Muscle layer of colon (tissue), 2 donors: ENCODE measurements at regions not wholly inside any gene's neighbourhood (a gene's known extent, or its start where the extent isn't known, plus 50 kb on each side); places are given as distances from the start of the nearest gene placed in this dataset.

Source experiments
- H3K27ac ChIP-seq: one replicate; pipeline ENCODE4 v1.7.0; 2013; ENCODE audit warnings: low read depth, mild to moderate bottlenecking, low read length, moderate library complexity
- H3K27me3 ChIP-seq, 2 donors: one replicate each; pipeline ENCODE4 v1.7.0; 2013; ENCODE audit warnings: low read length in 2 of 2, mild to moderate bottlenecking in 2 of 2; ENCODE audit not compliant: insufficient read depth in 2 of 2, control insufficient read depth in 1 of 2
- H3K36me3 ChIP-seq: one replicate; pipeline ENCODE4 v1.7.0; 2013; ENCODE audit warnings: mild to moderate bottlenecking, low read length; ENCODE audit not compliant: insufficient read depth
- H3K4me1 ChIP-seq: one replicate; pipeline ENCODE4 v1.7.0; 2013; ENCODE audit warnings: mild to moderate bottlenecking, low read length; ENCODE audit not compliant: insufficient read depth
- H3K4me3 ChIP-seq, 2 donors: one replicate each; pipeline ENCODE4 v1.7.0; 2013; ENCODE audit warnings: low read length in 2 of 2, low read depth in 1 of 2, mild to moderate bottlenecking in 1 of 2, moderate library complexity in 1 of 2
- H3K9ac ChIP-seq: one replicate; pipeline ENCODE4 v1.7.0; 2013; ENCODE audit warnings: low read length
- H3K9me3 ChIP-seq: one replicate; pipeline ENCODE4 v1.7.0; 2013; ENCODE audit warnings: mild to moderate bottlenecking, low read length
- donor health status: abdominal sarcoma.
- donor health status: Adenocarcinoma of cecum.

- Histone ChIP-seq H3K9ac (no peak overlapping the region), H3K27ac (no peak overlapping the region), H3K27me3 (no peaks in the 10 kb centered on the region), H3K9me3 (no peaks in the 10 kb centered on the region), H3K4me1 (peaks cover 3% of the 10 kb centered on the region), H3K36me3 (no peaks in the 10 kb centered on the region), H3K4me3 (no peak overlapping the region)
Observed at GRCh38 chr6:80942911-80943310, 809.6 kb downstream of the TENT5A start.

- H3K4me1 ChIP-seq = peaks cover 3% of the 10 kb centered on the region
- no peaks in the 10 kb centered on the region for H3K9me3 ChIP-seq
- H3K27ac ChIP-seq = no peak overlapping the region
- H3K36me3 ChIP-seq = no peaks in the 10 kb centered on the region
- H3K27me3 ChIP-seq = no peaks in the 10 kb centered on the region
- no peak overlapping the region for H3K9ac ChIP-seq
- H3K4me3 ChIP-seq = no peak overlapping the region
Observed at GRCh38 chr6:80940976-80941375, 811.5 kb downstream of the TENT5A start.

- Histone ChIP-seq H3K27me3 (no peaks in the 10 kb centered on the region), H3K9ac (no peak overlapping the region), H3K9me3 (no peaks in the 10 kb centered on the region), H3K4me3 (no peak overlapping the region), H3K36me3 (no peaks in the 10 kb centered on the region), H3K27ac (no peak overlapping the region), H3K4me1 (peaks cover 3% of the 10 kb centered on the region)
Observed at GRCh38 chr6:80940571-80940970, 811.9 kb downstream of the TENT5A start.

GRCh38 chr6:80939898-80940297 lies 812.6 kb downstream of the TENT5A start:
- peaks cover 3% of the 10 kb centered on the region for H3K4me1 ChIP-seq
- H3K9ac ChIP-seq = no peak overlapping the region
- H3K36me3 ChIP-seq = no peaks in the 10 kb centered on the region
- H3K4me3 ChIP-seq = no peak overlapping the region
- no peak overlapping the region for H3K27ac ChIP-seq
- H3K27me3 ChIP-seq = no peaks in the 10 kb centered on the region
- H3K9me3 ChIP-seq = no peaks in the 10 kb centered on the region

- Histone ChIP-seq H3K4me1 (peaks cover 3% of the 10 kb centered on the region), H3K36me3 (no peaks in the 10 kb centered on the region), H3K27me3 (no peaks in the 10 kb centered on the region), H3K4me3 (no peak overlapping the region), H3K9ac (no peak overlapping the region), H3K27ac (no peak overlapping the region), H3K9me3 (no peaks in the 10 kb centered on the region)
Observed at GRCh38 chr6:80939480-80939879, 813.0 kb downstream of the TENT5A start.

- Histone ChIP-seq H3K4me1 (peaks cover 3% of the 10 kb centered on the region), H3K9ac (no peak overlapping the region), H3K4me3 (no peak overlapping the region), H3K9me3 (no peaks in the 10 kb centered on the region), H3K27ac (no peak overlapping the region), H3K36me3 (no peaks in the 10 kb centered on the region), H3K27me3 (no peaks in the 10 kb centered on the region)
Observed at GRCh38 chr6:80938131-80938530, 814.4 kb downstream of the TENT5A start.

GRCh38 chr6:80932359-80932758 lies 820.1 kb downstream of the TENT5A start:
- Histone ChIP-seq H3K27ac (no peak overlapping the region), H3K27me3 (no peaks in the 10 kb centered on the region), H3K9ac (no peak overlapping the region)

GRCh38 chr6:80930376-80930775 lies 822.1 kb downstream of the TENT5A start:
- Histone ChIP-seq H3K9ac (no peak overlapping the region), H3K9me3 (no peaks in the 10 kb centered on the region), H3K36me3 (no peaks in the 10 kb centered on the region), H3K4me1 (no peaks in the 10 kb centered on the region), H3K27me3 (no peaks in the 10 kb centered on the region), H3K27ac (no peak overlapping the region), H3K4me3 (no peak overlapping the region)

More at GRCh38 chr6:80932359-80932758, 820.1 kb downstream of the TENT5A start:
- no peak overlapping the region for H3K4me3 ChIP-seq
- no peaks in the 10 kb centered on the region for H3K4me1 ChIP-seq
- no peaks in the 10 kb centered on the region for H3K9me3 ChIP-seq
- H3K36me3 ChIP-seq = no peaks in the 10 kb centered on the region

- Histone ChIP-seq H3K4me3 (no peak overlapping the region), H3K27ac (no peak overlapping the region), H3K36me3 (no peaks in the 10 kb centered on the region), H3K27me3 (no peaks in the 10 kb centered on the region), H3K4me1 (peaks cover 14% of the 10 kb centered on the region), H3K9ac (no peak overlapping the region), H3K9me3 (no peaks in the 10 kb centered on the region)
Observed at GRCh38 chr6:80923816-80924215, 817.3 kb downstream of the BCKDHB start.

- Histone ChIP-seq H3K27me3 (no peaks in the 10 kb centered on the region), H3K36me3 (no peaks in the 10 kb centered on the region), H3K4me1 (peaks cover 14% of the 10 kb centered on the region), H3K9ac (no peak overlapping the region), H3K9me3 (no peaks in the 10 kb centered on the region), H3K27ac (no peak overlapping the region), H3K4me3 (no peak overlapping the region)
Observed at GRCh38 chr6:80922916-80923455, 816.5 kb downstream of the BCKDHB start.

- Histone ChIP-seq H3K27ac (no peak overlapping the region), H3K9me3 (no peaks in the 10 kb centered on the region), H3K27me3 (no peaks in the 10 kb centered on the region), H3K36me3 (no peaks in the 10 kb centered on the region), H3K4me1 (peaks cover 14% of the 10 kb centered on the region), H3K9ac (no peak overlapping the region), H3K4me3 (no peak overlapping the region)
Observed at GRCh38 chr6:80921861-80922460, 815.5 kb downstream of the BCKDHB start.

- no peaks in the 10 kb centered on the region for H3K9me3 ChIP-seq
Observed at GRCh38 chr6:80907831-80908230, 801.4 kb downstream of the BCKDHB start.

More at GRCh38 chr6:80907831-80908230, 801.4 kb downstream of the BCKDHB start:
- no peaks in the 10 kb centered on the region for H3K36me3 ChIP-seq
- H3K27me3 ChIP-seq = no peaks in the 10 kb centered on the region
- H3K9ac ChIP-seq = no peak overlapping the region
- no peak overlapping the region for H3K4me3 ChIP-seq
- no peak overlapping the region for H3K27ac ChIP-seq
- no peaks in the 10 kb centered on the region for H3K4me1 ChIP-seq
